Smooth muscle cell (in vitro differentiated cells): ENCODE measurements at regions not wholly inside any gene's neighbourhood (a gene's known extent, or its start where the extent isn't known, plus 50 kb on each side); places are given as distances from the start of the nearest gene placed in this dataset.

Experiments
- DNase-seq: peaks from one replicate; lab custom pipeline; 2025; ENCODE audit not compliant: unreplicated experiment; lab: John Stamatoyannopoulos, UW
- H2AFZ ChIP-seq: fragments of 200-600 bp; sonication (generic); 2 replicates; pipeline ENCODE4 v1.6.0; 2016; ENCODE audit warnings: antibody characterized with exemption, low read depth, mild to moderate bottlenecking
- H3F3A ChIP-seq: fragments of 200-600 bp; sonication (generic); 2 replicates; pipeline ENCODE4 v1.6.0; 2017; ENCODE audit warnings: antibody characterized with exemption, low read depth
- H3K27ac ChIP-seq: fragments of 200-600 bp; sonication (generic); 2 replicates; pipeline ENCODE4 v1.5.1; 2016; ENCODE audit warnings: low read depth, mild to moderate bottlenecking
- H3K27me3 ChIP-seq: fragments of 200-600 bp; sonication (generic); 2 replicates; pipeline ENCODE4 v1.6.1; 2016; ENCODE audit warnings: low read depth, mild to moderate bottlenecking
- H3K36me3 ChIP-seq: fragments of 200-600 bp; sonication (generic); 2 replicates; pipeline ENCODE4 v1.5.1; 2016; ENCODE audit warnings: low read depth
- H3K4me1 ChIP-seq: fragments of 200-600 bp; sonication (generic); 2 replicates; pipeline ENCODE4 v1.5.1; 2016; ENCODE audit warnings: low read depth
- H3K4me2 ChIP-seq: fragments of 200-600 bp; sonication (generic); 2 replicates; pipeline ENCODE4 v1.6.0; 2016; ENCODE audit warnings: mild to moderate bottlenecking
- H3K4me3 ChIP-seq: fragments of 200-600 bp; sonication (generic); 2 replicates; pipeline ENCODE4 v1.5.1; 2016; ENCODE audit warnings: mild to moderate bottlenecking
- H3K79me2 ChIP-seq: fragments of 200-600 bp; sonication (generic); 2 replicates; pipeline ENCODE4 v1.6.0; 2016; ENCODE audit warnings: low read depth, mild to moderate bottlenecking
- H3K9ac ChIP-seq: fragments of 200-600 bp; sonication (generic); 2 replicates; pipeline ENCODE4 v1.6.0; 2016; ENCODE audit warnings: low read depth
- H3K9me3 ChIP-seq: fragments of 200-600 bp; sonication (generic); replicated peaks from 2 replicates; pipeline ENCODE4 v1.5.1; 2016; ENCODE audit warnings: low read depth
- H4K20me1 ChIP-seq: fragments of 200-600 bp; sonication (generic); 2 replicates; pipeline ENCODE4 v1.6.0; 2016; ENCODE audit warnings: low read depth
- WGBS: methylation state at CpG from one replicate; pipeline ENCODE4 v1.1.7; 2016; ENCODE audit warnings: low lambda C conversion rate; 5-methylcytosine and 5-hydroxymethylcytosine counted together
- TF ChIP-seq, protein P1 (sequence below): fragments of 200-600 bp; sonication (generic); IDR thresholded peaks from 2 replicates; pipeline ENCODE4 v1.5.1; 2017; ENCODE audit warnings: borderline replicate concordance, mild to moderate bottlenecking, antibody characterized with exemption; ENCODE audit not compliant: insufficient read depth, poor library complexity, severe bottlenecking

DNA sequence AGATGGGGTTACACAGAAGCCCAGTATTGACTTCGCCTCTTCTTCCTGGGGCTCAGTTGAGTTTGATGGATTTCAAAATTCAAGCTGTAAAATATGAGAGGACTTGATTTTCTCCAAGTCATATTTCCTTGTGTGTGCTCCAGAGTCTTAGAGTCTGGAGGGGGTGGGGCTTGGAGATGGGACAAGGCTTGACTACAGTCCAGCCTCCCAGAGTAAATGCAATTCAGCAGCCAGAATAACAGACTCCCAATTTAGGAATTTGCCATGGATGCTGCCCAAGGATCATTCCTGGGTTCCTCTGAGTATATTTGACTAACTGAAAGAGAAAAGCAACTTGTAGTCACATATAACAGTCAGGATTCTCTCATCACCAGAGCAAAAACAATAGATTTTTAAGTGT is 53.7 kb upstream of the RBPJ start:
- WGBS: 94% methylated on average over 1 of the region's 1 CpG
- Histone ChIP-seq H2AFZ (no peak overlapping the region), H3K9ac (no peak overlapping the region), H3K79me2 (no peaks in the 10 kb centered on the region), H4K20me1 (no peaks in the 10 kb centered on the region), H3K4me2 (no peak overlapping the region), H3K27me3 (no peaks in the 10 kb centered on the region), H3K4me3 (no peak overlapping the region), H3K4me1 (no peaks in the 10 kb centered on the region), H3K27ac (no peak overlapping the region), H3F3A (no peaks in the 10 kb centered on the region), H3K36me3 (no peaks in the 10 kb centered on the region), H3K9me3 (no peaks in the 10 kb centered on the region)
- TF ChIP-seq, protein P1, sequence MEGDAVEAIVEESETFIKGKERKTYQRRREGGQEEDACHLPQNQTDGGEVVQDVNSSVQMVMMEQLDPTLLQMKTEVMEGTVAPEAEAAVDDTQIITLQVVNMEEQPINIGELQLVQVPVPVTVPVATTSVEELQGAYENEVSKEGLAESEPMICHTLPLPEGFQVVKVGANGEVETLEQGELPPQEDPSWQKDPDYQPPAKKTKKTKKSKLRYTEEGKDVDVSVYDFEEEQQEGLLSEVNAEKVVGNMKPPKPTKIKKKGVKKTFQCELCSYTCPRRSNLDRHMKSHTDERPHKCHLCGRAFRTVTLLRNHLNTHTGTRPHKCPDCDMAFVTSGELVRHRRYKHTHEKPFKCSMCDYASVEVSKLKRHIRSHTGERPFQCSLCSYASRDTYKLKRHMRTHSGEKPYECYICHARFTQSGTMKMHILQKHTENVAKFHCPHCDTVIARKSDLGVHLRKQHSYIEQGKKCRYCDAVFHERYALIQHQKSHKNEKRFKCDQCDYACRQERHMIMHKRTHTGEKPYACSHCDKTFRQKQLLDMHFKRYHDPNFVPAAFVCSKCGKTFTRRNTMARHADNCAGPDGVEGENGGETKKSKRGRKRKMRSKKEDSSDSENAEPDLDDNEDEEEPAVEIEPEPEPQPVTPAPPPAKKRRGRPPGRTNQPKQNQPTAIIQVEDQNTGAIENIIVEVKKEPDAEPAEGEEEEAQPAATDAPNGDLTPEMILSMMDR: no peak
- DNase-seq: no peak

DNA sequence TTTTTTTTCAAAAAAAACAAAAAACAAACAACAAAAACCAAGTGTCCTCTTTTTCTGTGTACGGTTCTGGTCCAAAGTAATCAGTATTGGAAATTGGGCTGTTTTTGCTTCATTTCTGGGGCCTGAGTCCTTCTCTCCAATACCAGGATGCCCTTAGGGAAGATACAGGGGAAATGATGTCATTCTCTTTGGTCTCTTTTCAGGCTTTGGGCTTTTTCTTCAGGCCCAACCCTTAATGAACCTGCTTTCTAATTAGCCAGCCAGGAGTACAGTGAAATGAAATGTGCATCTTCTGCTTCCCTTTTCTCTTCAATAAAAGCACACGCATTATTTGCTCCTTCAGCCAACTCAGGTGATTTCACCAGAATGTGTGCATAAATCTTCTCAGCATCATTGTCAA is 52.6 kb upstream of the RBPJ start:
- no peak overlapping the region for H3K9ac ChIP-seq
- no peaks in the 10 kb centered on the region for H3K79me2 ChIP-seq
- no peaks in the 10 kb centered on the region for H4K20me1 ChIP-seq
- no peaks in the 10 kb centered on the region for H3K4me1 ChIP-seq
- TF ChIP-seq, protein P1: no peak
- H3F3A ChIP-seq: no peaks in the 10 kb centered on the region
- H3K27me3 ChIP-seq: no peaks in the 10 kb centered on the region
- no peaks in the 10 kb centered on the region for H3K9me3 ChIP-seq
- H3K4me2 ChIP-seq: no peak overlapping the region
- no peak for DNase-seq
- H3K36me3 ChIP-seq: no peaks in the 10 kb centered on the region
- no peak overlapping the region for H3K4me3 ChIP-seq
- no peak overlapping the region for H3K27ac ChIP-seq
- 82% methylated on average over 2 of the region's 2 CpGs for WGBS
- H2AFZ ChIP-seq: no peak overlapping the region

DNA sequence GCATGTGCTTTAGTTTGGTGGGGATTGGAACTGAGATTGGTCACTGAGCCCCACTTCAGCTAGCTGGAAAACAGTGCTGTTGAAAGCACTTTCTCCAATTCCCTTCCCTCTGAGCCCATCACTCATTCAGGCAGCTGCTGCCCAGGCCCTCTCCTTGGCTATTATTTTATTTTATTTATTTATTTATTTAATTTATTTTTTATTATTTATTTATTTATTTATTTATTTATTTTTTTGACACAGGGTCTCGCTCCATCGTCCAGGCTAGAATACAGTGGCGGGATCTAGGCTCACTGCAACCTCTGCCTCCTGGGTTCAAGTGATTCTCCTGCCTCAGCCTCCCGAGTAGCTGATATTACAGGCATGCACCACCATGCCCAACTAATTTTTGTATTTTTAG is 51.8 kb upstream of the RBPJ start:
- TF ChIP-seq, protein P1: no peak
- WGBS: 96% methylated on average over 4 of the region's 4 CpGs
- Histone ChIP-seq H2AFZ (no peak overlapping the region), H3F3A (no peaks in the 10 kb centered on the region), H3K36me3 (no peaks in the 10 kb centered on the region), H3K9me3 (no peaks in the 10 kb centered on the region), H4K20me1 (no peaks in the 10 kb centered on the region), H3K4me1 (no peaks in the 10 kb centered on the region), H3K4me3 (no peak overlapping the region), H3K27me3 (no peaks in the 10 kb centered on the region), H3K79me2 (no peaks in the 10 kb centered on the region), H3K27ac (no peak overlapping the region), H3K9ac (no peak overlapping the region), H3K4me2 (no peak overlapping the region)
- no peak for DNase-seq
